ENCODE measurements at regions not wholly inside any gene's neighbourhood (a gene's known extent, or its start where the extent isn't known, plus 50 kb on each side); places are given as distances from the start of the nearest gene placed in this dataset.

DNA sequence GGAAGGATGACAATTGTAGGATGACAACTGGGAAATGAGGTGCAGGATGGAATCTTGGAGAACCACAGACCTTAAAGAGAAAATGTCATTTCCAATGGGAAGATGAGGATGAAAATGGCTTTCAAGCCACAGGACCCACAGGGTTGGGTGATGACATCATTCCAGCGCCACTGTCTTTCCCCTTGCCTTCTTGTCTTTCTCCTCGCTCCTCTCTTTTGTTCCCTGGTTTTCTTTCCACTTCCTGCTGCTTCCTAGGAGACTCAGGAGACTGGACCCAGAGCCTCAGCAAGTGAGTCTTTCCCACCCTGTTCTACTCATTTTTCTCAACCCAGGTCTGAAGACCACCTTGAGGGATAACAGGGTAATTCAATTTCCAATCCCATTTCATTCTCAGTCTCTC lies 548.8 kb downstream of the FGF9 start:
- TF ChIP-seq, protein P1, sequence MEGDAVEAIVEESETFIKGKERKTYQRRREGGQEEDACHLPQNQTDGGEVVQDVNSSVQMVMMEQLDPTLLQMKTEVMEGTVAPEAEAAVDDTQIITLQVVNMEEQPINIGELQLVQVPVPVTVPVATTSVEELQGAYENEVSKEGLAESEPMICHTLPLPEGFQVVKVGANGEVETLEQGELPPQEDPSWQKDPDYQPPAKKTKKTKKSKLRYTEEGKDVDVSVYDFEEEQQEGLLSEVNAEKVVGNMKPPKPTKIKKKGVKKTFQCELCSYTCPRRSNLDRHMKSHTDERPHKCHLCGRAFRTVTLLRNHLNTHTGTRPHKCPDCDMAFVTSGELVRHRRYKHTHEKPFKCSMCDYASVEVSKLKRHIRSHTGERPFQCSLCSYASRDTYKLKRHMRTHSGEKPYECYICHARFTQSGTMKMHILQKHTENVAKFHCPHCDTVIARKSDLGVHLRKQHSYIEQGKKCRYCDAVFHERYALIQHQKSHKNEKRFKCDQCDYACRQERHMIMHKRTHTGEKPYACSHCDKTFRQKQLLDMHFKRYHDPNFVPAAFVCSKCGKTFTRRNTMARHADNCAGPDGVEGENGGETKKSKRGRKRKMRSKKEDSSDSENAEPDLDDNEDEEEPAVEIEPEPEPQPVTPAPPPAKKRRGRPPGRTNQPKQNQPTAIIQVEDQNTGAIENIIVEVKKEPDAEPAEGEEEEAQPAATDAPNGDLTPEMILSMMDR (IDR thresholded peaks at IDR 0.05), result no peak
- TF ChIP-seq POLR2A (IDR thresholded peaks at IDR 0.05), result no peak

All from lower leg skin (tissue), 3 donors.